ENCODE measurements at regions not wholly inside any gene's neighbourhood (a gene's known extent, or its start where the extent isn't known, plus 50 kb on each side); places are given as distances from the start of the nearest gene placed in this dataset.

DNA sequence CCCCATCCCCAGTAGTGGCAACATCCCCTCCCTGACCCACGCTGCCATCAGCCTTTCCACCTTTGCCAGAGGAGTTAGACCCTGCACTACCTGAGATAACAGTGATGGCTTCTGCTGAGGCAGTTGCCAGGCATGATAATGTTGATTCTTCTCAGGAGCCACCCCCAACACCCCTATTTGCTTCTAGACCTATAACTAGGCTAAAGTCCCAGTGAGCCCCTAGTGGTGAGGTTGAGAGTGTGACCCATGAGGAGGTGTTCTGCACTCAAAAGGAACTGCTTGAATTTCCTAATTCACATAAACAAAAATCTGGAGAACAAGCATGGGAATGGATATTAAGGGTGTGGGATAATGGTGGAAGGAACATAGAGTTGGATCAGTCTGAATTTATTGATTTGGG lies 159.6 kb upstream of the COL11A1 start:
- H3K36me3 ChIP-seq = no peaks in the 10 kb centered on the region
- intact Hi-C loops (cut with DNase I) = no loop called here
- WGBS, 3 donors = 93 to 100% (median 95%) methylated on average over 1 of the region's 1 CpG
- no peaks in the 10 kb centered on the region for H3K27me3 ChIP-seq
- no peaks in the 10 kb centered on the region for H3K9me3 ChIP-seq
- DNase-seq = no peak
- TF ChIP-seq CTCF (IDR thresholded peaks at IDR 0.05) (no peak), POLR2A (IDR thresholded peaks at IDR 0.05) (no peak), EP300 (IDR thresholded peaks at IDR 0.05) (no peak)
- no peaks in the 10 kb centered on the region for H3K4me1 ChIP-seq (ENCODE audit: insufficient read depth)
- H3K27ac ChIP-seq = no peak overlapping the region
- no peak overlapping the region for H3K4me3 ChIP-seq

DNA sequence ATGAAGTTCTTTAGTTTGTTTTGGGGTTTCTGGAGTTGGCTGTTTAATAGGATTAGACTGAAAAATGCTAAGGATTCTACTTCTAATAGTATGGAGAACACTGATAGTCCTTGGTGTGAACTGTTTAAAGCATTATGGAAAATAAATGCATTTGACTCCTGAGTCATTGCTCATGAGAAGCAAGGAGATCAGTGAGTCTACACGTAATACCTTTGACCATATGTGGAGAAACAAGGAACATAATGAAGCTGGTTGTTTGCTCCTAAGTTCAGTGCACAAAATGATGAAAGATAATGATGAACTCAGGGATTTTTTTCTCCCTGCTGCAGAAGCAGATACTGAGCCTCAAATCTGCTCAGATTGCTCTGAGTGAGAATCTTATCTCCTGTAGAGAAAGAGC lies 158.9 kb upstream of the COL11A1 start:
- H3K36me3 ChIP-seq = no peaks in the 10 kb centered on the region
- TF ChIP-seq CTCF (IDR thresholded peaks at IDR 0.05) (no peak), EP300 (IDR thresholded peaks at IDR 0.05) (no peak), POLR2A (IDR thresholded peaks at IDR 0.05) (no peak)
- no peak for DNase-seq
- no peaks in the 10 kb centered on the region for H3K4me1 ChIP-seq (ENCODE audit: insufficient read depth)
- WGBS, 3 donors = 75 to 92% (median 84%) methylated on average over 1 of the region's 1 CpG
- H3K9me3 ChIP-seq = no peaks in the 10 kb centered on the region
- no peaks in the 10 kb centered on the region for H3K27me3 ChIP-seq
- intact Hi-C loops (cut with DNase I) = no loop called here
- H3K4me3 ChIP-seq = no peak overlapping the region
- H3K27ac ChIP-seq = no peak overlapping the region

DNA sequence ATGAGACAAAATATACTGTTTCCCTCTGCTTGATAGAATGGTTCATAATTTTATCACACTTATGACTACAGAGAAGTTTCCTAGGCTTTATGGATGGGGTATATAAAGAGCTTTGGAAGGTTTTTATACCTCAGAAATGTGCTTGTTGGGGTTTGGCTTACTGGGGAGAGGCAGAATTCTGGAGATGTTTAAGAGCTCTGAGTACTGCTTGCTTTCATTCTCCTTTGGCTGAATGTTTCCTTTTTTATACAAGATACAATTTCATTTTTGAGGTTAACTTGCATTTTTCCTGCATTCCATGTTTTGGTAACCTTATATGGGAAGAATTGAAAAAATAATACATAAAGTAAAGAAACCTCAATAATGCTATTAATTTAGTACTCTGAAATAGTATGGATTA lies 157.7 kb upstream of the COL11A1 start:
- intact Hi-C loops (cut with DNase I) = no loop called here
- DNase-seq = no peak
- Histone ChIP-seq H3K4me1 (ENCODE audit: insufficient read depth) (no peaks in the 10 kb centered on the region), H3K27me3 (no peaks in the 10 kb centered on the region), H3K9me3 (no peaks in the 10 kb centered on the region), H3K4me3 (no peak overlapping the region), H3K36me3 (no peaks in the 10 kb centered on the region), H3K27ac (no peak overlapping the region)
- TF ChIP-seq POLR2A (IDR thresholded peaks at IDR 0.05) (no peak), EP300 (IDR thresholded peaks at IDR 0.05) (no peak), CTCF (IDR thresholded peaks at IDR 0.05) (no peak)

DNA sequence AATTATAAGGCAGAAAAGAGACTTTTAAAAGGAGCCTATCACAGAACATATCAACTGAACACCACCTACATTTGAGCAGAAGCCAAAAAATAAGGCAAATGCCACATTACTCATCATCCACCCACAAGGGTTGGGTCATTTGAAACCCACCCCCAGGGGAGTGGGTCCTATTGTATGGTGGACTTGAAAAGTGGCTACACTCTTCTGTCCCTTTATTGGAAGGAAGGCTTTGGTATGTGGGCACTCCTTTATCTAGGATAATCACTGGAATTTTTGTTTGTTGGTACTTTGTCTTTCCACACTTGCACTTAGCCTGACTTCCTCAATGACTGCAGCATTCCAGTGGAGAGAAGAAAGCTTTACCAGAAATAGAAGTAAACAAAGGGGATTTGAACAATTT lies 157.2 kb upstream of the COL11A1 start:
- H3K27me3 ChIP-seq = no peaks in the 10 kb centered on the region
- DNase-seq = no peak
- H3K4me1 ChIP-seq (ENCODE audit: insufficient read depth) = no peaks in the 10 kb centered on the region
- intact Hi-C loops (cut with DNase I) = no loop called here
- H3K4me3 ChIP-seq = no peak overlapping the region
- H3K36me3 ChIP-seq = no peaks in the 10 kb centered on the region
- no peaks in the 10 kb centered on the region for H3K9me3 ChIP-seq
- TF ChIP-seq CTCF (IDR thresholded peaks at IDR 0.05) (no peak), EP300 (IDR thresholded peaks at IDR 0.05) (no peak), POLR2A (IDR thresholded peaks at IDR 0.05) (no peak)
- no peak overlapping the region for H3K27ac ChIP-seq

- TF ChIP-seq POLR2A (IDR thresholded peaks at IDR 0.05) (no peak), EP300 (IDR thresholded peaks at IDR 0.05) (no peak), CTCF (IDR thresholded peaks at IDR 0.05) (no peak)
- no peaks in the 10 kb centered on the region for H3K36me3 ChIP-seq
- H3K27ac ChIP-seq = no peak overlapping the region
- no peaks in the 10 kb centered on the region for H3K4me1 ChIP-seq (ENCODE audit: insufficient read depth)
- no peaks in the 10 kb centered on the region for H3K9me3 ChIP-seq
- no peak overlapping the region for H3K4me3 ChIP-seq
- no peaks in the 10 kb centered on the region for H3K27me3 ChIP-seq
- WGBS, 3 donors = 90 to 96% (median 91%) methylated on average over 2 of the region's 2 CpGs
- intact Hi-C loops (cut with DNase I) = no loop called here
- no peak for DNase-seq
These were observed 151.7 kb upstream of the COL11A1 start for GRCh38 chr1:103259982-103260381.
